ENCODE measurements at regions not wholly inside any gene's neighbourhood (a gene's known extent, or its start where the extent isn't known, plus 50 kb on each side); places are given as distances from the start of the nearest gene placed in this dataset.

DNA sequence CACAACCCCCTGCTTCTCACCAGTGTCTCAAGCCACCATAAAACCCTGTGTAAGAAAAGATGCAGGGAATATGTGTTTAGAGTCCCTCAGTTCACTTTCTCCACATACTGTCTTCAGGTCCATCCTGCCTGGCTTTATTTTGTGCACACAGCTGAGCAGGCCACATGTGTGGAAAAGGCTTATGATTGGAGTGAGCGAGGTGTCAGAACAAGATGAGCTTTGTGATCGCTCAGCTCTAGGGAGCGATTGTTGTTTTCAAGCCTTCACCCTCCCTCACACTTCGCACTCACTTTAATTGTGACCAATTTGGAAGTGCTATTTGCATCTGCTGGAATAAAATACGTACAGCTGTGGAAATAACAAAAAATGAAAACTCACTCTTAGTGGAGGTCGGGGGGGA is 931.1 kb upstream of the TENM4 start:
- Histone ChIP-seq H3K4me1 (ENCODE audit: control insufficient read depth in 1 of 2, insufficient read depth in 2 of 2, low read length in 2 of 2) (no peaks in the 10 kb centered on the region), H3K36me3 (ENCODE audit: control insufficient read depth in 1 of 2, insufficient read depth in 2 of 2, low read length in 2 of 2) (no peaks in the 10 kb centered on the region), H3K9me3 (ENCODE audit: control insufficient read depth in 1 of 2, low read length in 2 of 2) (no peaks in the 10 kb centered on the region), H3K27me3 (ENCODE audit: low read depth, low read length) (no peaks in the 10 kb centered on the region), H3K4me3 (ENCODE audit: low read depth in 1 of 2, low read length in 2 of 2) (no peak overlapping the region), H3K27ac (ENCODE audit: low read length) (no peak overlapping the region)

DNA sequence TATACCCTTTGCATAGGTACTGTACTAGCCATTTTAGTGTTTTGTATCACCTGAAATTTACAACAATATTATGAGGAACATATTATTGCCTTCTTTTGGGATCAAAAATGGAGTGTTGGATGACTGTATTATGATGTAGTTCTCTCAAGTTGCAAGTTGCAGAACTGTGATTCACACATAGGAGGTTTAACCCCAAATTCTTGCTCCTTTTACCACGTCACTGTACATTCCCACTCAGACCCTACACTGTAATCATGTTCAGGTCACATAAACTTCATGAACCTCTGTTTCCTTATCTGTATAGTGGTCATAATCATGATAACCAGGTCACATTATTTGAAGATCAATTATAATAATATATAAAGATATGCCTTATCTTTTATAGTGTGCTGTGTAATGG is 925.1 kb upstream of the TENM4 start:
- H3K4me3 ChIP-seq (ENCODE audit: low read depth in 1 of 2, low read length in 2 of 2), result no peak overlapping the region
- H3K4me1 ChIP-seq (ENCODE audit: control insufficient read depth in 1 of 2, insufficient read depth in 2 of 2, low read length in 2 of 2), result no peaks in the 10 kb centered on the region
- H3K27ac ChIP-seq (ENCODE audit: low read length), result no peak overlapping the region
- no peaks in the 10 kb centered on the region for H3K27me3 ChIP-seq (ENCODE audit: low read depth, low read length)
- H3K36me3 ChIP-seq (ENCODE audit: control insufficient read depth in 1 of 2, insufficient read depth in 2 of 2, low read length in 2 of 2), result no peaks in the 10 kb centered on the region
- H3K9me3 ChIP-seq (ENCODE audit: control insufficient read depth in 1 of 2, low read length in 2 of 2), result no peaks in the 10 kb centered on the region

DNA sequence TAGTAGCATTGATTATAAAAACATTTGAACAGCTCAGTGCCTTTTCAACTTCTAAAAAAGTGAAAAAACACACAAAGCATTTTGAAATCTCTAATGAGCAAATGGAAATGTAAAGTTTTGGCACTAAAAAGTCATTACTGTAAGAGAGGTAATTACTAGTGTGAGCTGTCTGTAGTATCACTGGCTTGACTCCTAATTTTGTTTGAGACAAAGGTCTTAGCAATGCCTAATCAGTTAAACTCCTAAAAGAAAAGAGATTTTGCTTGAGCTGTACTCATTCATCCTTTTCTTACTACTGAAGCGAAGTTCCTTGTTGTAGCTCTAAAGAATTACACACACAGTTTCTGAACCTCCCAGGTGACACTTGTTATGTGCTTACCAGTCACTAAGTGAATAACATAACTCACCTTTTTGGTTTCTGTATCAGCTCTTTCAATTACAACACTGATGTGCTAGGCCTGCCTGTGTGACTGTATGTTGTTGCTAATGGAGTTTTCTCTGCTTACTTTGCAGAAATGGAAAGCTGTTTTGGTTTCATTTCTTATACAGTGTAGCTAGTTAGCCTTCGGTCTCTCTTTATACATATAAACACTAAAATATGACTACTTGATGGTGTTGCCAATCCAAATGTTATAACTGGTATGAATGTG is 924.4 kb upstream of the TENM4 start:
- no peak overlapping the region for H3K4me3 ChIP-seq (ENCODE audit: low read depth in 1 of 2, low read length in 2 of 2)
- no peak overlapping the region for H3K27ac ChIP-seq (ENCODE audit: low read length)
- H3K36me3 ChIP-seq (ENCODE audit: control insufficient read depth in 1 of 2, insufficient read depth in 2 of 2, low read length in 2 of 2), result no peaks in the 10 kb centered on the region
- no peaks in the 10 kb centered on the region for H3K4me1 ChIP-seq (ENCODE audit: control insufficient read depth in 1 of 2, insufficient read depth in 2 of 2, low read length in 2 of 2)
- H3K27me3 ChIP-seq (ENCODE audit: low read depth, low read length), result no peaks in the 10 kb centered on the region
- no peaks in the 10 kb centered on the region for H3K9me3 ChIP-seq (ENCODE audit: control insufficient read depth in 1 of 2, low read length in 2 of 2)

DNA sequence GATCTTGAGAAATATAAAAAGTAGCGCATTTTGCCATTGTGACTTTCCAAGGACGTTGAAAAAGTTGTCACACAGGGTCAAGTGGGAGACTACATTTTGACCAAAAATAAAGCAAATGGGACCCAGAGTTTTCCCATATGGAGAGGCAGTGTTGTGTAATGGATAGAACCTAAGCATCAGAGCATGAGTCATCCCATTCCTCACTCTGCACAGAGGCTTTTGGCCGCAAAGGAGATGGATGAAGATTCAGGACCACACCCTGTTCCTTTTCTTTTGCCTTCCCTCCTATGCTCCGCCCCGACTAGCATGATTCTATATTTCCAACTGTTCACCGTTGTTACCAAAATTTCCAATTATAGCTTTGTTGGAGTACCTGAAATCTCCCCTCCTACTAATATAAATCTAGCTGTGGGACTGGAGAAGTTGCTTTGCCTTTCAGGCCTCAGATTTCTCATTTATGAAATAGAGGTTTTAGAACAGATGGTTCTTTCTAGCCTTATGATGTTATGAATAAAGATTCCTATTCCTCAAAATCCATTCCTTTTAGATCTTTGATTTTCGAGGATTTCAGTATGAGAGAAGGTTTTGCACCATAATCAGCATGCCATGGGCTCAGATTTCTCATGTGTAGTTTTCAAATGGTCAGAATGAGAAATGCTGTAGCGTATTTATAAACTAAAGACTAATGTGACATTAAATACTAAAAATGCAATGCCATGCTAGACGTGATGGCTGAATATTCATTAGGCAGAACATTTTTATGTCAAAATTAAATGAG is 921.9 kb upstream of the TENM4 start:
- Histone ChIP-seq H3K4me1 (ENCODE audit: control insufficient read depth in 1 of 2, insufficient read depth in 2 of 2, low read length in 2 of 2) (no peaks in the 10 kb centered on the region), H3K9me3 (ENCODE audit: control insufficient read depth in 1 of 2, low read length in 2 of 2) (no peaks in the 10 kb centered on the region), H3K27me3 (ENCODE audit: low read depth, low read length) (no peaks in the 10 kb centered on the region), H3K36me3 (ENCODE audit: control insufficient read depth in 1 of 2, insufficient read depth in 2 of 2, low read length in 2 of 2) (no peaks in the 10 kb centered on the region), H3K27ac (ENCODE audit: low read length) (no peak overlapping the region), H3K4me3 (ENCODE audit: low read depth in 1 of 2, low read length in 2 of 2) (no peak overlapping the region)

DNA sequence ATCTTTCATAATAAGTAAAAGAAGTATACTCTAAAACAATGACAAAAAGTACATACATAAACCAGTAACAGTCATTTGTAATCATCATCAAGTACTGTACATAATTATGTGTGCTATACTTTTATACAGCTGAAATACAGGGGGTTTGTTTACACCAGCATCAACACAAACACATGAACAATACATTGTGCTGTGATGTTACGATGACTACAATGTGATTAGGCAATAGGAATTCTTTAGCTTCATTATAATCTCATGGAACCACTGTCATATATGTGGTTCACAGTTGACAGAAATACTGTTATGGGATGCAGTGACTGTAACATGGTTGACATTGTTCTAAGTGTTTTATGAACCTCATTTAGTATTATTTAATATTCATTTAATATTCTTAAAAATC is 914.4 kb upstream of the TENM4 start:
- no peaks in the 10 kb centered on the region for H3K4me1 ChIP-seq (ENCODE audit: control insufficient read depth in 1 of 2, insufficient read depth in 2 of 2, low read length in 2 of 2)
- no peaks in the 10 kb centered on the region for H3K27me3 ChIP-seq (ENCODE audit: low read depth, low read length)
- no peak overlapping the region for H3K4me3 ChIP-seq (ENCODE audit: low read depth in 1 of 2, low read length in 2 of 2)
- no peaks in the 10 kb centered on the region for H3K9me3 ChIP-seq (ENCODE audit: control insufficient read depth in 1 of 2, low read length in 2 of 2)
- no peaks in the 10 kb centered on the region for H3K36me3 ChIP-seq (ENCODE audit: control insufficient read depth in 1 of 2, insufficient read depth in 2 of 2, low read length in 2 of 2)
- no peak overlapping the region for H3K27ac ChIP-seq (ENCODE audit: low read length)

DNA sequence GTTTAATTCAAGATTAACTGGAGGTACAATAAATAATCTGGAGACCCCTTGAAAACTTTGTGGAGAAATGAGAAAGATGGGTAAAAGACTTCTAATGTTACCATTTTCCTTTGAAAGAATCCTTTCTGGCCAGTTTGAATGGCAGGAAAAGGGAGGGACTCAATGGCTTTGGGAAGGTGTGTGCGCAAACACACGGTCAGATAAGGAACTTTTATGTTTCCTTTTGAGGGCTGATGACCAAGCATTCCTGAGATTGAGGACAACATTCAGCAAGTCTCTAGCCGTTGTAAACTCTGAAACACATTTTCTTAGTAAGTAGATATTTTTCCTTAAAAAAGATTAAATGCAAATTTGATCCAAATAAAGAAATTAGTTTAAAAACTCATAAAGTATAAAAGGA is 909.7 kb upstream of the TENM4 start:
- Histone ChIP-seq H3K27me3 (ENCODE audit: low read depth, low read length) (no peaks in the 10 kb centered on the region), H3K36me3 (ENCODE audit: control insufficient read depth in 1 of 2, insufficient read depth in 2 of 2, low read length in 2 of 2) (no peaks in the 10 kb centered on the region), H3K4me3 (ENCODE audit: low read depth in 1 of 2, low read length in 2 of 2) (no peak overlapping the region), H3K9me3 (ENCODE audit: control insufficient read depth in 1 of 2, low read length in 2 of 2) (no peaks in the 10 kb centered on the region), H3K4me1 (ENCODE audit: control insufficient read depth in 1 of 2, insufficient read depth in 2 of 2, low read length in 2 of 2) (no peaks in the 10 kb centered on the region), H3K27ac (ENCODE audit: low read length) (no peak overlapping the region)

DNA sequence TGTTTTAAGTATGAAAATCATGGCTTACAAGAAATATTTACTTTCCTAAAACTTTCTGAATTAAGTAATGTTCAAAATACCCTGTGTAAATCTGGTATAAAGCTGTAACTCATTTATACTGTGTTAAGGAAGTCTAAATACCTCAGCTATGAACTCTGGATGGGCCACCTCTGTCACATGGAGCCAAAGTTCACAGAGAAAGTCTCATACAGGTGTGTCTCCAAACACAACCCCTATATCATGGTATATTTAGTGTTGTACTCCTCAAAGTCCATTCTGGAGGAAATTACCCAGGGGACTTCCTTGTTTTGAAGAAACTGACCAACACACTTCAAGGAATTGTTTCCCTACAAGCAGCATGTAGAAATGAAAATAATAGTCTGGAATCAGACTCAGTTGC is 909.2 kb upstream of the TENM4 start:
- Histone ChIP-seq H3K4me1 (ENCODE audit: control insufficient read depth in 1 of 2, insufficient read depth in 2 of 2, low read length in 2 of 2) (no peaks in the 10 kb centered on the region), H3K27me3 (ENCODE audit: low read depth, low read length) (no peaks in the 10 kb centered on the region), H3K9me3 (ENCODE audit: control insufficient read depth in 1 of 2, low read length in 2 of 2) (no peaks in the 10 kb centered on the region), H3K27ac (ENCODE audit: low read length) (no peak overlapping the region), H3K36me3 (ENCODE audit: control insufficient read depth in 1 of 2, insufficient read depth in 2 of 2, low read length in 2 of 2) (no peaks in the 10 kb centered on the region), H3K4me3 (ENCODE audit: low read depth in 1 of 2, low read length in 2 of 2) (no peak overlapping the region)

DNA sequence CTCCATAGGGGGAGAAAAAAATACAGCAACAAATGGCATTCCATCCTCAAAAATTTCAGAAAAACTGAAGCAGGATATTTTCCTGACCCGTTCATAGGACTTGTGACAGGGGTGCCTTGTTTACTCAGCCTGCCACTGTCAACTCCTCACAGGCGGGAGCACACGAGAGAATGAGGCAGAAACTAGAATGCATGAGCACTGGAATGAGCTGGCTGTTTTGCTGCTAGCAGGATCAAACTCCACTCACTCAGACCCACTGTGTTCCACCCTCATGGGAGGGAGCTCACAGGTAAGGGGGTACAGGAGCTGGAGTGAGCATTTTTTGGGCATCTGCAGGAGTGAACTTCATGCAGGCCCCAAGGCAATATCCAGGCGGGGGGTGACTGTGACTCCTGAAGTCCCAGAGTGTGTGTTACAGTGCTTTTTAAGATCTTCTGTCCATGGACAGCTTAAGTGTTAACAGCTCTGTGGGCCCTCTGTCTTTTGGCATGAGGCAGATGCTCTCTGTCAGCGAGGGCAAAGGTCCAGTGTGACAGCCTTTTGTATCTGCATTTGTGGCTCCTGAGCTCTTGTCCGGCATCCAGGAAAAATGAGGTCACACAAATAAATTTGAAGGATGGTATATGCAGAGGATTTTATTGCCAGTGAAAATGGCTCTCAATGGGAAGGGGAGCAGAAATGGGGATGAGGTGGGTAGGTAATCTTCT is 905.7 kb upstream of the TENM4 start:
- no peaks in the 10 kb centered on the region for H3K36me3 ChIP-seq (ENCODE audit: control insufficient read depth in 1 of 2, insufficient read depth in 2 of 2, low read length in 2 of 2)
- H3K27me3 ChIP-seq (ENCODE audit: low read depth, low read length), result no peaks in the 10 kb centered on the region
- H3K27ac ChIP-seq (ENCODE audit: low read length), result no peak overlapping the region
- no peak overlapping the region for H3K4me3 ChIP-seq (ENCODE audit: low read depth in 1 of 2, low read length in 2 of 2)
- H3K9me3 ChIP-seq (ENCODE audit: control insufficient read depth in 1 of 2, low read length in 2 of 2), result no peaks in the 10 kb centered on the region
- H3K4me1 ChIP-seq (ENCODE audit: control insufficient read depth in 1 of 2, insufficient read depth in 2 of 2, low read length in 2 of 2), result no peaks in the 10 kb centered on the region

DNA sequence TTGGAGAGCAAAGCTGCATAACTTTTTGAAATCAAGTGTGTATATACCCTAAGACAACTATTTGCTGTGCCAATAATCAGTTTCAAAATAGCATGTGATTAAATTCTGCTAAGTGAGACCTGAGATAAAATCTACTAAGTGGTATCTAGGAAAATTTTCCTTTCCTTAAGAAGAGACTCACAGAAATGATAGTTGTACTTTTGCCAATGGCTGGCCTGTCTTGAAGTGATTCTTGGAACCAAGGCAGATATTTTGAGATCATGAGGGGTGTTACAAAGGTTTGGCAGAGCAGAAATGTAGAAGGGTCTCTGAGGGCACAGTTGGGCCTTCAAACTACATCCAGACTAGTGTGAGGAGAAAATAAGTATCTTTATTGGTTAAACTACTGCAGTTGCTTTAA is 902.6 kb upstream of the TENM4 start:
- Histone ChIP-seq H3K4me3 (ENCODE audit: low read depth in 1 of 2, low read length in 2 of 2) (no peak overlapping the region), H3K9me3 (ENCODE audit: control insufficient read depth in 1 of 2, low read length in 2 of 2) (no peaks in the 10 kb centered on the region), H3K4me1 (ENCODE audit: control insufficient read depth in 1 of 2, insufficient read depth in 2 of 2, low read length in 2 of 2) (no peaks in the 10 kb centered on the region), H3K27me3 (ENCODE audit: low read depth, low read length) (no peaks in the 10 kb centered on the region), H3K36me3 (ENCODE audit: control insufficient read depth in 1 of 2, insufficient read depth in 2 of 2, low read length in 2 of 2) (no peaks in the 10 kb centered on the region), H3K27ac (ENCODE audit: low read length) (no peak overlapping the region)

DNA sequence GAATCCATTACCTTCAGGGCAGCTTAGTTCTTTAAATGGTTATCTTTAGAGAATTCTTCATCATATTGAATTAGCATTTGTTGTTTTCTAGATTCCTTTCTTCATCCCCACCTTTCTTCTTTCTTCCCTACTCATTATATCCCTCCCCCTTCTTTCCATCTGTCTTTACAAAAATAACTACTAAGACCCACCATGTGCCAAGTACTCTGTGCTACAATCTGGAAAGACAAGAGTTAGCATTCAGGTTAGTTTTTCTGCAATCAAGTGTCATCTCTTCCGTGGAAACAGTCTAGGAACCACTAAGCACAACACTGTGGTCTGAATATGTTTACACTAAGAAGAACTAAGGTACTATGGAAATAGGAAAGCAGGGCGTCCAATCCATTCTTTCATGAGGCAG is 897.4 kb upstream of the TENM4 start:
- no peaks in the 10 kb centered on the region for H3K4me1 ChIP-seq (ENCODE audit: control insufficient read depth in 1 of 2, insufficient read depth in 2 of 2, low read length in 2 of 2)
- H3K27ac ChIP-seq (ENCODE audit: low read length), result no peak overlapping the region
- no peaks in the 10 kb centered on the region for H3K9me3 ChIP-seq (ENCODE audit: control insufficient read depth in 1 of 2, low read length in 2 of 2)
- H3K27me3 ChIP-seq (ENCODE audit: low read depth, low read length), result no peaks in the 10 kb centered on the region
- no peaks in the 10 kb centered on the region for H3K36me3 ChIP-seq (ENCODE audit: control insufficient read depth in 1 of 2, insufficient read depth in 2 of 2, low read length in 2 of 2)
- no peak overlapping the region for H3K4me3 ChIP-seq (ENCODE audit: low read depth in 1 of 2, low read length in 2 of 2)

DNA sequence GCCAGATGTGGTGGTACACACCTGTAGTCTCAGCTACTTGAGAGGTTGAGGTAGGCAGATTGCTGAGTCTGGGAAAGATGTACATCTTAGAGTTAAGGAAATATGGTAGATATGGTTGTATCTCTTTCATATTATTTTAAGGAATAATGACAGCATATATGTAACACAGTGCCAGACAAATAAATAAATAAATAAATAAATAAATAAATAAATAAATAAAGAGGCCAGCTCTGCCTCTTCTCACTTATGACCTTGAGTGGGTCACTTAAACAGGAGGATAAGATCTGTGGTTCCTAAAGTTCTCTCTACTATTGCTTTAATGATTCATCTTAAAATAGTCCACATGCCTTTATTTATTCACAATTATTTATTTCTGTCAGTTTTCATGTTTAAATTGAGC is 890.9 kb upstream of the TENM4 start:
- Histone ChIP-seq H3K27ac (ENCODE audit: low read length) (no peak overlapping the region), H3K4me3 (ENCODE audit: low read depth in 1 of 2, low read length in 2 of 2) (no peak overlapping the region), H3K9me3 (ENCODE audit: control insufficient read depth in 1 of 2, low read length in 2 of 2) (no peaks in the 10 kb centered on the region), H3K4me1 (ENCODE audit: control insufficient read depth in 1 of 2, insufficient read depth in 2 of 2, low read length in 2 of 2) (no peaks in the 10 kb centered on the region), H3K36me3 (ENCODE audit: control insufficient read depth in 1 of 2, insufficient read depth in 2 of 2, low read length in 2 of 2) (no peaks in the 10 kb centered on the region), H3K27me3 (ENCODE audit: low read depth, low read length) (no peaks in the 10 kb centered on the region)

All from muscle layer of duodenum (tissue), 2 donors.